DOHH2 (cell line): ENCODE measurements at regions not wholly inside any gene's neighbourhood (a gene's known extent, or its start where the extent isn't known, plus 50 kb on each side); places are given as distances from the start of the nearest gene placed in this dataset.

Experiments used
- H3F3A ChIP-seq: fragments of 200-600 bp; sonication (generic), shearing (Covaris generic); 2 replicates; pipeline ENCODE4 v1.6.0; 2016; ENCODE audit warnings: antibody characterized with exemption, mild to moderate bottlenecking; ENCODE audit not compliant: control insufficient read depth, insufficient read depth
- H3K27ac ChIP-seq: fragments of 200-600 bp; sonication (generic); 2 replicates; pipeline ENCODE4 v1.5.1; 2014; ENCODE audit warnings: low read depth, mild to moderate bottlenecking, low read length, moderate library complexity
- H3K27me3 ChIP-seq: fragments of 200-600 bp; sonication (generic); 2 replicates; pipeline ENCODE4 v1.6.1; 2014; ENCODE audit warnings: mild to moderate bottlenecking, low read length, mixed read lengths; ENCODE audit not compliant: control insufficient read depth
- H3K36me3 ChIP-seq: fragments of 200-600 bp; sonication (generic); 2 replicates; pipeline ENCODE4 v1.6.1; 2014; ENCODE audit warnings: mild to moderate bottlenecking, low read length, moderate library complexity, mixed read lengths; ENCODE audit not compliant: control insufficient read depth
- H3K4me1 ChIP-seq: fragments of 200-600 bp; sonication (generic); 2 replicates; pipeline ENCODE4 v1.6.1; 2014; ENCODE audit warnings: mild to moderate bottlenecking, low read length, mixed read lengths; ENCODE audit not compliant: control insufficient read depth
- H3K4me2 ChIP-seq: fragments of 200-600 bp; sonication (generic); 2 replicates; pipeline ENCODE4 v1.6.0; 2014; ENCODE audit warnings: mild to moderate bottlenecking, low read length, moderate library complexity
- H3K4me3 ChIP-seq: fragments of 200-600 bp; sonication (generic); 2 replicates; pipeline ENCODE4 v1.5.1; 2014; ENCODE audit warnings: mild to moderate bottlenecking, low read length, mixed read lengths
- H3K79me2 ChIP-seq: fragments of 200-600 bp; sonication (generic); 2 replicates; pipeline ENCODE4 v1.6.1; 2014; ENCODE audit warnings: mild to moderate bottlenecking, low read length, mixed read lengths; ENCODE audit not compliant: control insufficient read depth
- H3K9me2 ChIP-seq: fragments of 200-600 bp; sonication (generic); replicated peaks from 2 replicates; pipeline ENCODE4 v1.6.1; 2014; ENCODE audit warnings: mild to moderate bottlenecking, low read length, mixed read lengths; ENCODE audit not compliant: control insufficient read depth
- H3K9me3 ChIP-seq: fragments of 200-600 bp; sonication (generic); 2 replicates; pipeline ENCODE4 v1.6.1; 2014; ENCODE audit warnings: antibody characterized with exemption, low read length, mixed read lengths; ENCODE audit not compliant: control insufficient read depth, insufficient read depth
- H4K20me1 ChIP-seq: fragments of 200-600 bp; sonication (generic); 2 replicates; pipeline ENCODE4 v1.6.0; 2014; ENCODE audit warnings: low read depth, mild to moderate bottlenecking, antibody characterized with exemption, low read length, moderate library complexity; ENCODE audit not compliant: control insufficient read depth, insufficient read depth
- EZH2phosphoT487 ChIP-seq: fragments of 200-600 bp; sonication (generic); IDR thresholded peaks from 2 replicates; pipeline ENCODE4 v1.6.1; 2017; ENCODE audit warnings: borderline replicate concordance, mild to moderate bottlenecking, antibody characterized with exemption, low read length, moderate library complexity, mixed read lengths
- TF ChIP-seq, protein P1 (sequence below): fragments of 200-600 bp; sonication (generic); IDR thresholded peaks from one replicate; pipeline ENCODE4 v1.5.1; 2014; ENCODE audit warnings: antibody characterized with exemption, mild to moderate bottlenecking, low read depth, low read length; ENCODE audit not compliant: poor library complexity, severe bottlenecking

- no peaks in the 10 kb centered on the region for H3K9me3 ChIP-seq
- no peak overlapping the region for H3K4me3 ChIP-seq
- H4K20me1 ChIP-seq = no peaks in the 10 kb centered on the region
- TF ChIP-seq EZH2phosphoT487 = no peak
- TF ChIP-seq, protein P1, sequence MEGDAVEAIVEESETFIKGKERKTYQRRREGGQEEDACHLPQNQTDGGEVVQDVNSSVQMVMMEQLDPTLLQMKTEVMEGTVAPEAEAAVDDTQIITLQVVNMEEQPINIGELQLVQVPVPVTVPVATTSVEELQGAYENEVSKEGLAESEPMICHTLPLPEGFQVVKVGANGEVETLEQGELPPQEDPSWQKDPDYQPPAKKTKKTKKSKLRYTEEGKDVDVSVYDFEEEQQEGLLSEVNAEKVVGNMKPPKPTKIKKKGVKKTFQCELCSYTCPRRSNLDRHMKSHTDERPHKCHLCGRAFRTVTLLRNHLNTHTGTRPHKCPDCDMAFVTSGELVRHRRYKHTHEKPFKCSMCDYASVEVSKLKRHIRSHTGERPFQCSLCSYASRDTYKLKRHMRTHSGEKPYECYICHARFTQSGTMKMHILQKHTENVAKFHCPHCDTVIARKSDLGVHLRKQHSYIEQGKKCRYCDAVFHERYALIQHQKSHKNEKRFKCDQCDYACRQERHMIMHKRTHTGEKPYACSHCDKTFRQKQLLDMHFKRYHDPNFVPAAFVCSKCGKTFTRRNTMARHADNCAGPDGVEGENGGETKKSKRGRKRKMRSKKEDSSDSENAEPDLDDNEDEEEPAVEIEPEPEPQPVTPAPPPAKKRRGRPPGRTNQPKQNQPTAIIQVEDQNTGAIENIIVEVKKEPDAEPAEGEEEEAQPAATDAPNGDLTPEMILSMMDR = no peak
- peaks cover 14% of the 10 kb centered on the region for H3K27me3 ChIP-seq
- H3K4me1 ChIP-seq = peaks cover 9% of the 10 kb centered on the region
- no peak overlapping the region for H3K27ac ChIP-seq
- no peaks in the 10 kb centered on the region for H3K79me2 ChIP-seq
- no peaks in the 10 kb centered on the region for H3K36me3 ChIP-seq
- no peak overlapping the region for H3K4me2 ChIP-seq
- H3K9me2 ChIP-seq = no peaks in the 10 kb centered on the region
- no peaks in the 10 kb centered on the region for H3F3A ChIP-seq
Measured at GRCh38 chr3:150247441-150247840, 160.7 kb upstream of the TSC22D2 start.

DNA sequence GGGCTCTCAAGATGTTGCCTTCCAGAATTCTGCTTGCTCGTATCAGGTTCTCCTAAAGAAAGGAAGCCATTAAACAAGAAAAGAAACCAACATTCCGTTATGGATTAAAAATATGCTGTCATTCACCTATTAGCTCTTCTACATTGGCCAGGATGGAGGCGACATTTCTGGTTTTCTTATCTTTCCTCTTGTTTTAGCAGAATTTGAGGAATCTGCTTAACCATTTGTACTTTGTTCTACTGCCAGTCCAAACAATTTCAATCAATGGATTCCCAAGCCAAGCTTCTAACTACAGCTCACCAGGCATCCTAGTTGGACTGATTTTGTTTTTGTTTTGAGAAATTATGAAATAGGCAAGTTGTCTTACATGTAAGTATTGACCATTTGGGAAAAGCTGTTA lies 164.6 kb upstream of the TSC22D2 start:
- peaks cover 4% of the 10 kb centered on the region for H3K4me1 ChIP-seq
- no peaks in the 10 kb centered on the region for H3K79me2 ChIP-seq
- H3K9me3 ChIP-seq = no peaks in the 10 kb centered on the region
- no peaks in the 10 kb centered on the region for H4K20me1 ChIP-seq
- H3K4me3 ChIP-seq = no peak overlapping the region
- H3K4me2 ChIP-seq = no peak overlapping the region
- peaks cover 10% of the 10 kb centered on the region for H3K27me3 ChIP-seq
- H3K9me2 ChIP-seq = no peaks in the 10 kb centered on the region
- no peaks in the 10 kb centered on the region for H3K36me3 ChIP-seq
- no peaks in the 10 kb centered on the region for H3F3A ChIP-seq
- no peak overlapping the region for H3K27ac ChIP-seq
- TF ChIP-seq, protein P1 = no peak
- no peak for TF ChIP-seq EZH2phosphoT487

- Histone ChIP-seq H3F3A (no peaks in the 10 kb centered on the region), H3K27ac (no peak overlapping the region), H3K4me2 (no peak overlapping the region)
Measured at GRCh38 chr3:150242220-150242936, 165.7 kb upstream of the TSC22D2 start.

More at GRCh38 chr3:150242220-150242936, 165.7 kb upstream of the TSC22D2 start:
- Histone ChIP-seq H3K4me1 (no peaks in the 10 kb centered on the region), H3K79me2 (no peaks in the 10 kb centered on the region), H3K9me3 (no peaks in the 10 kb centered on the region), H3K27me3 (peaks cover 10% of the 10 kb centered on the region), H3K4me3 (no peak overlapping the region), H3K36me3 (no peaks in the 10 kb centered on the region), H4K20me1 (no peaks in the 10 kb centered on the region), H3K9me2 (no peaks in the 10 kb centered on the region)
- no peak for TF ChIP-seq EZH2phosphoT487
- TF ChIP-seq, protein P1 = no peak
